HUES6 (cell line): ENCODE measurements at regions not wholly inside any gene's neighbourhood (a gene's known extent, or its start where the extent isn't known, plus 50 kb on each side); places are given as distances from the start of the nearest gene placed in this dataset.

Experiments
- H3K27ac ChIP-seq: 2 replicates; pipeline ENCODE4 v1.7.0; 2013; ENCODE audit warnings: low read depth, mild to moderate bottlenecking, low read length, inconsistent platforms
- H3K27me3 ChIP-seq: 2 replicates; pipeline ENCODE4 v1.6.1; 2013; ENCODE audit warnings: low read length; ENCODE audit not compliant: control insufficient read depth, insufficient read depth
- H3K36me3 ChIP-seq: 2 replicates; pipeline ENCODE4 v1.6.1; 2013; ENCODE audit warnings: low read length; ENCODE audit not compliant: control insufficient read depth, insufficient read depth
- H3K4me1 ChIP-seq: 2 replicates; pipeline ENCODE4 v1.6.1; 2013; ENCODE audit warnings: low read length; ENCODE audit not compliant: control insufficient read depth, insufficient read depth
- H3K4me3 ChIP-seq: 2 replicates; pipeline ENCODE4 v1.5.1; 2013; ENCODE audit warnings: low read depth, low read length
- H3K9ac ChIP-seq: one replicate; pipeline ENCODE4 v1.6.1; 2013; ENCODE audit warnings: mild to moderate bottlenecking, low read length
- H3K9me3 ChIP-seq: 2 replicates; pipeline ENCODE4 v1.6.1; 2013; ENCODE audit warnings: low read depth, low read length; ENCODE audit not compliant: control insufficient read depth, insufficient read depth

DNA sequence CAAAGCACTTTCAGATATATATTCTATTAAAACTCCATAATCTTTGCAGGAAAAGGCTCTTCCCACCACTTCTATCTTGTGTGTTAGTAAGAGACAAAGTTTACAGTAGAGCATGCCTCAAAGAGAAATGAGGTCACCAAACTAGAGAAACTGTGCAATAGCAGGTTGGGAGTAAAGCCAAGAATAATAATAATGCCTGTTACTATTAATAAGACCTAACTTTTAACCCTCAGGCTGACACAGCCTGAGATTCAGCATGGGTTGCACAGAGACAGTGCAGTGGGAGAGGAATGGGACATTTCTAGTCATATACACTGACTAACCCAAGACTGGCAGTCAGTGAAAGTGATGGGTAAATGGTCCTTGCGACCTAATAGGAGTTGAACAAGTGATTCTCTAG is 320.2 kb upstream of the NFIA start:
- Histone ChIP-seq H3K9ac (no peak overlapping the region), H3K36me3 (no peaks in the 10 kb centered on the region), H3K4me1 (no peaks in the 10 kb centered on the region), H3K27me3 (no peaks in the 10 kb centered on the region), H3K9me3 (no peaks in the 10 kb centered on the region), H3K4me3 (no peak overlapping the region), H3K27ac (no peak overlapping the region)

DNA sequence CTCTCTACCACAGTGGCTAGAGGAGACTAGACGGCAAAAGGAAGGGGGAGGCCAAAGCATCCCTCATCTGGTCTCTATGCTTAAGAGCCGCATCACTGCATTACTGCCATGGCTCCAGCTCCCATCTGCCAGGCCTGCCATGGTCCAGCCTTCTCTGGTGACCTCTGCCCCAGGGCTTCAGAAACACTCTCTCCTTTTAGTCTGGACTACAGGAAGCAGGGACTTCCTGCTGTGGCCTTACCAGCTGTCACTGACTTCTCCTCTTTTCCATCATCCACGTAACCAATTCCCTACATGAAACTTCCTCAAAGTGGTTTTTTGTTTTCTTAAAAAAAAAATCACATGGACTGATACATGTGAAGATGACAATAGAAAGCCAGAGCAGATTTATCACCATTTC is 323.1 kb upstream of the NFIA start:
- Histone ChIP-seq H3K4me3 (no peak overlapping the region), H3K9ac (no peak overlapping the region), H3K4me1 (no peaks in the 10 kb centered on the region), H3K27ac (no peak overlapping the region), H3K27me3 (no peaks in the 10 kb centered on the region), H3K36me3 (no peaks in the 10 kb centered on the region), H3K9me3 (no peaks in the 10 kb centered on the region)

DNA sequence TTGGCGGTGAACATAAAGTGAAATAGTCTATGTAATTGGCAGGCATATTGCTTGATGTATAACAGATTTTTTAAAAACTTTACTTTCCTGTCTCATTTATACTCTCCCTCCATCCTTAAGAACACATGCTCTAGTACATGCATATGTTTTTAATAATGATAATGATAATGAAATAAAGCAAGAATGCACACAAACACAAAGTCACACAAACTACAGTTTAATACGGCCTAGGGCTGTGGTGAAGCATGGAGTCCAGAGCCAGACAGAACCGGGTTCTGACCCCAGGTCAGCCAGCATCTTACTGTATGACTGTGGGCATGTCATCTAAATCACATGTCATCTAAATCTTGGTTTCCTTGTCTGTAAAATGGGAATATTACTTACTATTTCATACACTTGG is 324.9 kb upstream of the NFIA start:
- no peak overlapping the region for H3K4me3 ChIP-seq
- H3K4me1 ChIP-seq = no peaks in the 10 kb centered on the region
- no peak overlapping the region for H3K27ac ChIP-seq
- no peaks in the 10 kb centered on the region for H3K9me3 ChIP-seq
- H3K9ac ChIP-seq = no peak overlapping the region
- H3K36me3 ChIP-seq = no peaks in the 10 kb centered on the region
- H3K27me3 ChIP-seq = no peaks in the 10 kb centered on the region

DNA sequence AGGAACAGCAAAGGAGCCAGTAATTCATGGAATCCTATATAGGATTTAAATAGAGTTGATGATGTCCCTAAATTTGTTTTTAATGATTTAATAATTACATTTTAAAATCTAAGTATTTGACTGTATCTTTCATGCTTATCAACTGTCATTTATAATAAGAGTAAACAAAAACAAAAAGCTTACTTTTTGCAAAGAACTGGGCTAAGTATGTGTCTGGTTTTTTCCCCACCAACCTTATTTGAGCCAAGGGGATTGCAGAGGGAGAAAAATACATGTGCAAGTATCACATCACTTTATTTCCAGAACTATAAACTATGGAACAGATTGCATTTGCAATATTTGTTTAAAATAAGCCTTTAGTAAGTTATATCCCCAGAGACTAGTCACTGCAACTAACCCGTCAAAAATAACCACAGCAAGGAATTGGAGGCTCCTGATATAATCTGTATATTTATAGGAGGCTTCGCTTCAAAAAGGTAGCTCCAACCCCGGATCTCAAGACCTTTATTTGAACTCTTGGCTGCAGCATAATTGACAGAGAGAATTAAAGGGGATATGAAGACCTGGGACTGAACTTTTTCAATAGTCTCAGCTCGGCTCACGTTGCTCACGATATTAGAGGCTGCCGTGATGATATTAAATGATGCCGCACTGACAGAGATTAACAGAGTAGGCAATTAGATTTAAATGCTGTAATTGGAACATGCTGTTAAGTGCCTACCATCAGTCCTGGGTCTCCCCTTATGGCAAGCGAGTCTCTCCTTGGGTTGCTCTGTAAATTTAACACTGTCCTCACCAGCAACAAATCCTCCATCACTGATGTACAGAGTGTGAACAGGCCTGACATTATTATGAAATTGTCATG is 329.1 kb upstream of the NFIA start:
- H3K36me3 ChIP-seq = no peaks in the 10 kb centered on the region
- H3K27me3 ChIP-seq = no peaks in the 10 kb centered on the region
- no peaks in the 10 kb centered on the region for H3K9me3 ChIP-seq
- no peak overlapping the region for H3K4me3 ChIP-seq
- H3K4me1 ChIP-seq = no peaks in the 10 kb centered on the region
- H3K27ac ChIP-seq = no peak overlapping the region
- no peak overlapping the region for H3K9ac ChIP-seq

DNA sequence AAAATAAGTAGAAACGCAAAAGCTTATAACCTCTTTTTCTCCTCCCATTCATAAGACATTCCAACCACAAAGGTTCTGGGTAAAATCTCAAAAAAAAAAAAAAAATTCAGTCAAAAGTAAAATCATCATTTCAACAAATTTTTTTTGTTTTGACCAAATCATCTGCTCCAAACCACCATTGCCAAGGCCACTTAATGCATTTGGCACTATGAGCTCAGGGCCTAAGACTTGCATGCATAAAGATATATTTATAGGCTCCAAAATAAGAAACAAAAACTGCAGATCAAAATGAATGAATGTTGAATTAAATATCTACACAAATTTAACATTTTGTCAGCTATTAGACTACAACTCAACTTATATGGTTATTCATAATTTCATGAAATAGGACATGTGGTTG is 331.1 kb upstream of the NFIA start:
- H3K36me3 ChIP-seq = no peaks in the 10 kb centered on the region
- H3K4me3 ChIP-seq = no peak overlapping the region
- no peak overlapping the region for H3K9ac ChIP-seq
- no peak overlapping the region for H3K27ac ChIP-seq
- H3K9me3 ChIP-seq = no peaks in the 10 kb centered on the region
- no peaks in the 10 kb centered on the region for H3K27me3 ChIP-seq
- H3K4me1 ChIP-seq = no peaks in the 10 kb centered on the region

DNA sequence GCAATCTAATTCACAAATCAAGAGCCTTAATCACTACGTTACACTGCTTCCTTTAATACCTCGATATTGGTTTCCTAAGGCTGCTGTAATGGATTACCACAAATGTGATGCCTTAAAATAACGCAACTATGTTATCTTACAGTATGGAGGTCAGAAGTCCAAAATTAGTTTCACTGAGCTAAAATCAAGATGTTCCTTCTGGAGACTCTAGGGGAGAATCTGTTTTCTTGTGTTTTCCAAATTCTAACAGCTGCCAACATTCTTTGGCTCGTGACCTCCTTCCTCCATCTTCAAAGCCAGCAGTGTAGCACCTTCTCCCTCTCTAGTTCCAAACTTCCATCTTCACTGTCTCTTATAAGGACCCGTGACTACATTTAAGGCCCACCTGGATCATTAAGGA is 335.0 kb upstream of the NFIA start:
- Histone ChIP-seq H3K9me3 (no peaks in the 10 kb centered on the region), H3K27me3 (no peaks in the 10 kb centered on the region), H3K4me3 (no peak overlapping the region), H3K9ac (no peak overlapping the region), H3K27ac (no peak overlapping the region), H3K36me3 (no peaks in the 10 kb centered on the region), H3K4me1 (no peaks in the 10 kb centered on the region)

DNA sequence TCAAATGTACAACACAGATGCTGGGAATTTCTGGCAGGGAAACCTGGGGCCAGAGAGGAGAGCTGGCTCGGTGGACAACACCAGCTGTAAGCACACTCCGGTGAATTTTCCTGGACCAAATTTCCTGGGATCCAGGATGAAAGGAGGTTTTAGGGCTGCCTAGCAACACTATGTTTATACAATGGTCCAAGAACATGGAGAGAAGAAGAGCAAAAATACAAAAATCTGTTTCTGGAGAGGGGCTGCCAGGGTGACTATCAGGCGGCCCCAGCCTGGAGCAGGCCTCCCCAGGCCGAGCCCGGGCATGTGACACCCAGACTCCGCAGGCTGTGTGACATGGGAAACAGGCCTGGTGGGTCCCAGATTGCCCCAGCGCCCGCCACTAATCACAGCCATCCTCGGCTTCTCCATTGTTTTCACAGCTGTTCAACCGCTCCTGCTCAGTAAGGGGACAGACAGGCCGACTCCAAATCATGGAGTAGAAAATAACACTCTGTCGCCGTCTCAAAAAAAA is 336.0 kb upstream of the NFIA start:
- Histone ChIP-seq H3K9ac (no peak overlapping the region), H3K27me3 (no peaks in the 10 kb centered on the region), H3K4me1 (no peaks in the 10 kb centered on the region), H3K9me3 (no peaks in the 10 kb centered on the region), H3K4me3 (no peak overlapping the region), H3K36me3 (no peaks in the 10 kb centered on the region), H3K27ac (no peak overlapping the region)

DNA sequence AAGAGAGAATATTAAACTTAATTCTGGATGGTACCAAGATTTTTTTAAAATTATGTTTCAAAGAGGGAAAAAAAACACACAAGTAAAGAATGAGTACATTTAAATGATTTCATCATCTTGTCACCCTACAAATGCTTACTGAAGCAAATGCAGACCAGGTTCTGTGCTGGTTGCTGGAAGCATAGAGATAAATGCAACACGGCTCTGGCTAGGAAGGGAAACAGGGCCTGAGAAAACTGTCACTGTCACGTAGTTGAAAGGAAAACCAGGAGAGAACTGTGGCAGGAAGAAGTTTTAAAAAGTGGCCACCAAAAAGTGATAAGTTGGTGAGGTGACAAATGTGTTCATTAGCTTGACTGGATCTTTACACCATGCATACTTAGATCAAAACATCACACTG is 336.9 kb upstream of the NFIA start:
- Histone ChIP-seq H3K36me3 (no peaks in the 10 kb centered on the region), H3K27ac (no peak overlapping the region), H3K27me3 (no peaks in the 10 kb centered on the region), H3K4me3 (no peak overlapping the region), H3K9me3 (no peaks in the 10 kb centered on the region), H3K4me1 (no peaks in the 10 kb centered on the region), H3K9ac (no peak overlapping the region)

DNA sequence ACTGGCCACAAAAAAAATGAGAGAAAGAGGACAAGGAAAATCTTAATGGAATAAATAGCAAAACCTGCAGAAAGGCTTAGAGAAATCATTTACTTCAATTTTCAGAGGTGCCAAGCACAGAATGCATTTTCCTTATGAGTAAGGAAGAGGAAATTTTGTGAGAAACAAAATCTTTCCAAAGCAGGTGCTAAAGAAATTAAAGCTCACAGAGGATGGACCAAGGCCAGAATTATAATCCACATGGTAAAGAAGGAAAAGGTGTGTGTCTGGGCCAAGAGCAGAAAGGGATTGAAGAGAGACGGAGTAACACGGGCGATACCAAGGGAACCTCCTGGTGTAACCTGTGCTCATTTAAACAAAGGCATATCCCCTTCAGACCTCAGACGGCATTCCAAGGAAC is 340.0 kb upstream of the NFIA start:
- Histone ChIP-seq H3K4me1 (no peaks in the 10 kb centered on the region), H3K9me3 (no peaks in the 10 kb centered on the region), H3K4me3 (no peak overlapping the region), H3K36me3 (no peaks in the 10 kb centered on the region), H3K9ac (no peak overlapping the region), H3K27me3 (no peaks in the 10 kb centered on the region), H3K27ac (no peak overlapping the region)

DNA sequence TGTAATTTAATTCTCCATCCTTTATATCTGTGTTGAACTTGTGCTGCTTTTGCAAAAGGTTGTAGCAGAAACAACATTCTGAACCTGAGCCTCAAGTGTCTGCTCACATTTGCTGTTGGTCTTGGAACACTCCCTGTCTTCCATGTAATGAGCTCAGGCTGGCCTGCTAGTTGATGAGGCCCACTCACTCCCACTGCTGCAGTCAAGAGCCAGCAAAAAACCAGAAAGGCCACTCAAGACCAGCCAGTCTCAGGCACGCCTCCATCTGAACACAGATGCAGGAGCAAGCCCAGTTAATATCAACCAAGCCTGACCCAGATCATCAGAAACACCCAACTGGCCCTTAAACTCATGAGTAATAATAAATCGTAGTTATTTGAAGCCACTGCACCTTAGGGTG is 342.2 kb upstream of the NFIA start:
- no peaks in the 10 kb centered on the region for H3K27me3 ChIP-seq
- H3K27ac ChIP-seq = no peak overlapping the region
- H3K9ac ChIP-seq = no peak overlapping the region
- no peaks in the 10 kb centered on the region for H3K9me3 ChIP-seq
- no peak overlapping the region for H3K4me3 ChIP-seq
- H3K4me1 ChIP-seq = no peaks in the 10 kb centered on the region
- H3K36me3 ChIP-seq = no peaks in the 10 kb centered on the region

DNA sequence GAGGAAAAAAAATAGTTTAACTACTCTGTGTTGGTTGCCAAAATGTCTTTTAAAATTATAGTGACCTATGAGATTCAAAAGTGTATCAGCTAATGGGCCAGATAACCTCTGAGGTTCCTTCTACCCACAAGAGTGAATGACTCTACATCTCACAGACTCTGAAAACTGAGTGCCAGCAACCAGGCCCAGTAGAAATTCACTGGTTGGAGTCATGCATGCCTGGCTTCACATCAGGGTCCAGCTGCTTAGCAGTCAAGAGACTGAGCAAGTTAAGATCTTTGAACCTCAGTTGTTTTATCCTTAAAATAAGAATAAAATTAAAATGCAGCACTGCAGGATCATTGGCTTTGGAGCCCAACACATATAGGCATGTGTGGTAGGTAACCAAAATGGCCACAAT is 342.6 kb upstream of the NFIA start:
- Histone ChIP-seq H3K27me3 (no peaks in the 10 kb centered on the region), H3K9ac (no peak overlapping the region)

More for the DNA sequence above, 342.6 kb upstream of the NFIA start:
- Histone ChIP-seq H3K27ac (no peak overlapping the region), H3K4me3 (no peak overlapping the region), H3K4me1 (no peaks in the 10 kb centered on the region), H3K36me3 (no peaks in the 10 kb centered on the region), H3K9me3 (no peaks in the 10 kb centered on the region)
